ENCODE measurements at regions not wholly inside any gene's neighbourhood (a gene's known extent, or its start where the extent isn't known, plus 50 kb on each side); places are given as distances from the start of the nearest gene placed in this dataset.

DNA sequence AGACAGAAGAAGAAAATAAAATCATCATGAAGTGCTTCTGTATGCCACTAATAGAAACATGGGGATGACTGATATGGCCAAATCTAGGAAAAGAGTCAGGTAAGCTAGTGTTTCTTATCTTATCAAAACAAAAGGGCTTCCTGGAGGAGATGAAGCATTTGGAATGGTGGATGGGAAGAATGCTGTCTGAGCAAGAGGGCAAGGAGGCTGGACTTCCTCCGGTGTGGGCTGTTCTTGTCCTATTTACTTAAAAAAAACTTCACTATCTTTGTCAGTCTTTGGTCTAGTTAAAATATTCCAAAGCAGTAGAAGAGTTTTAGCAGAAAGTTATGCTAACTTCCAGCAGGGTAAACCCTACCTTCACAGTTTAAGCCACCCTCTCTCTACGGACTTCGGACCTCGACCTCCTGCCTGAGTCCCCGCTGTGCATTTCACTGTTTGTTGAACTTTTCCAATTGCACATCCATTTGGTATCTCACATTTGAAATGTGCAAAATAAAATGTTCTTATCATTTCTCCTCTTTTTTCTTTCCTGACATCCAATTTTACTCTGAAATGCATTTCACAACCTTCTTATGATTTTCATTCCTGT is 64.8 kb upstream of the TSPAN2 start:
- no peak for TF ChIP-seq BACH2 (CRISPR knock-in tag; IDR thresholded peaks at IDR 0.05; ENCODE audit: borderline replicate concordance)
- TF ChIP-seq, protein P1, sequence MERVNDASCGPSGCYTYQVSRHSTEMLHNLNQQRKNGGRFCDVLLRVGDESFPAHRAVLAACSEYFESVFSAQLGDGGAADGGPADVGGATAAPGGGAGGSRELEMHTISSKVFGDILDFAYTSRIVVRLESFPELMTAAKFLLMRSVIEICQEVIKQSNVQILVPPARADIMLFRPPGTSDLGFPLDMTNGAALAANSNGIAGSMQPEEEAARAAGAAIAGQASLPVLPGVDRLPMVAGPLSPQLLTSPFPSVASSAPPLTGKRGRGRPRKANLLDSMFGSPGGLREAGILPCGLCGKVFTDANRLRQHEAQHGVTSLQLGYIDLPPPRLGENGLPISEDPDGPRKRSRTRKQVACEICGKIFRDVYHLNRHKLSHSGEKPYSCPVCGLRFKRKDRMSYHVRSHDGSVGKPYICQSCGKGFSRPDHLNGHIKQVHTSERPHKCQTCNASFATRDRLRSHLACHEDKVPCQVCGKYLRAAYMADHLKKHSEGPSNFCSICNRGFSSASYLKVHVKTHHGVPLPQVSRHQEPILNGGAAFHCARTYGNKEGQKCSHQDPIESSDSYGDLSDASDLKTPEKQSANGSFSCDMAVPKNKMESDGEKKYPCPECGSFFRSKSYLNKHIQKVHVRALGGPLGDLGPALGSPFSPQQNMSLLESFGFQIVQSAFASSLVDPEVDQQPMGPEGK (CRISPR knock-in tag; IDR thresholded peaks at IDR 0.05; ENCODE audit: borderline replicate concordance), result no peak
- no peak for TF ChIP-seq ZFP3 (CRISPR knock-in tag; IDR thresholded peaks at IDR 0.05)

Measured in SK-N-SH treated with all-trans-retinoic acid at 6 μM for 48 hours (cell line).